ENCODE measurements at regions not wholly inside any gene's neighbourhood (a gene's known extent, or its start where the extent isn't known, plus 50 kb on each side); places are given as distances from the start of the nearest gene placed in this dataset.

DNA sequence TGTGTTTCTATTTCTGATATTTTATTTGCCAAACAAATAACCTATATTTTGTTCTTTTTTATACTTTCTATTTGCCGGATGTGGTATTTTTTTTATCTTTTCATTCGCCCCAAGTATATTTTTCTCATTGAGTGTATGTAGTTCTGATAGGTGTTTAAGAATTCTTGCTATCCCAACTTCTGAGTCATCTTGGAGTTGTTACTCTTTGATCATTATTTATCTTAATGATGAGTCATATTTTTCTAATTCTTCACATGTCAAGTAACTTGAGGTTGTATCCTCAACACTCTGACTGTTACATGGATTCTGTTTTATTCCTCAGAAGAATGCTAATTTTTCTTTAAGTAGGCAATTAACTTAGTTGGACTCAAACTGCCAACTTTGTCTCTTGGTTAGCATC lies 498.1 kb downstream of the TLE1 start:
- Histone ChIP-seq H3K27me3 (no peaks in the 10 kb centered on the region), H3K27ac (no peak overlapping the region), H3K4me3 (no peak overlapping the region), H3K4me1 (replicated peaks in 1 of 2) (no peaks in the 10 kb centered on the region), H3K36me3 (replicated peaks in 1 of 2) (no peaks in the 10 kb centered on the region), H3K9me3 (replicated peaks in 1 of 3) (no peaks in the 10 kb centered on the region)
- TF ChIP-seq CTCF (IDR thresholded peaks at IDR 0.05) (no peak), POLR2A (IDR thresholded peaks at IDR 0.05) (no peak)
- WGBS, 4 donors: 87 to 95% (median 89%) methylated on average over 2 of the region's 2 CpGs
- intact Hi-C loops (cut with DNase I): no loop called here
- no peak for DNase-seq

DNA sequence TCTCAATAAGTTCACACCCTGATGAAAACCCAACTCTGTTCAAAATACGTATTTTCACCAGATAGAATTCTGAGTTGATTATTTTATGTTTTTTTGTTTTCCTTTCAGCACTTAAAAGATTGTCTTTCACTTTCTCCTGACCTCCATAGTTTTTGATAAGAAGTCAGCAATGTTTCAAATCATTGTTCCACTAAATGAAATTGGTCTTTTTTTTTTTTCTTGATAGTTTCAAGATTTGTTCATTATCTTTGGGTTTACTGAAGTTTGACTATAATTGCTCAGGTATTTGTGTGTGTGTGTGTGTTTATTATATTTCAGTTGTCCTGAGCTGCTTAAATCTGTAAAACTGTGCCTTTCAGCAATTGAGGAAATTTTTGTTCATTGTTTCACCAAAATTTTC lies 498.7 kb downstream of the TLE1 start:
- H3K4me3 ChIP-seq: no peak overlapping the region
- no peaks in the 10 kb centered on the region for H3K4me1 ChIP-seq (replicated peaks in 1 of 2)
- intact Hi-C loops (cut with DNase I): no loop called here
- 82 to 89% (median 83%) methylated on average over 1 of the region's 1 CpG for WGBS, 4 donors
- no peak for DNase-seq
- no peak overlapping the region for H3K27ac ChIP-seq
- no peaks in the 10 kb centered on the region for H3K9me3 ChIP-seq (replicated peaks in 1 of 3)
- no peaks in the 10 kb centered on the region for H3K27me3 ChIP-seq
- no peaks in the 10 kb centered on the region for H3K36me3 ChIP-seq (replicated peaks in 1 of 2)
- TF ChIP-seq CTCF (IDR thresholded peaks at IDR 0.05) (no peak), POLR2A (IDR thresholded peaks at IDR 0.05) (no peak)

DNA sequence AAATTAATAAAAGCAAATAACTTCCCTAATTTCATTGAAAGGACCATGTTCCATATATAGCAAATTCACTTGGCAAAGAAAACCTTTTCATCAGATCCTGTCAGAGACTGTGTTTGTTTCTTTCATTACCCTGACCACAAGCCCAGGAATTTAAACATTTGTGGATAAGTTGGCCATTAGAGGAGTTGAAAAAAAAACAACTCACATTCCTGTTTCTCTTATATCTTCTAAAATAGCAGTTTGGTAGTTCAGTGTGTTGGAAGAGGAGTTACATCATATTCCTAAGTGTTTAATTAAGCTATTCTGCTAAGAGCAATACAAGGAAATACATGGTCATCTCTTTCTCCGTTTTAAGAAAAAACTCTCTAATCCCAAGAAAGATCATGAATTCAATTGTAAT lies 505.6 kb downstream of the TLE1 start:
- Histone ChIP-seq H3K27ac (no peak overlapping the region), H3K9me3 (replicated peaks in 1 of 3) (no peaks in the 10 kb centered on the region), H3K36me3 (replicated peaks in 1 of 2) (no peaks in the 10 kb centered on the region), H3K4me1 (replicated peaks in 1 of 2) (no peaks in the 10 kb centered on the region), H3K4me3 (no peak overlapping the region), H3K27me3 (no peaks in the 10 kb centered on the region)
- intact Hi-C loops (cut with DNase I): no loop called here
- TF ChIP-seq POLR2A (IDR thresholded peaks at IDR 0.05): no peak
- TF ChIP-seq CTCF (IDR thresholded peaks at IDR 0.05): no peak
- no peak for DNase-seq
- 47 to 72% (median 62%) methylated on average over 1 of the region's 1 CpG for WGBS, 4 donors

GRCh38 chr9:81182431-81182830 lies 506.9 kb downstream of the TLE1 start:
- H3K4me1 ChIP-seq (replicated peaks in 1 of 2): no peaks in the 10 kb centered on the region
- no peaks in the 10 kb centered on the region for H3K36me3 ChIP-seq (replicated peaks in 1 of 2)
- 73 to 94% (median 75%) methylated on average over 1 of the region's 1 CpG for WGBS, 4 donors
- no peak overlapping the region for H3K27ac ChIP-seq
- intact Hi-C loops (cut with DNase I): no loop called here
- no peak for DNase-seq
- no peaks in the 10 kb centered on the region for H3K27me3 ChIP-seq
- TF ChIP-seq POLR2A (IDR thresholded peaks at IDR 0.05): no peak
- TF ChIP-seq CTCF (IDR thresholded peaks at IDR 0.05): no peak
- H3K4me3 ChIP-seq: no peak overlapping the region
- H3K9me3 ChIP-seq (replicated peaks in 1 of 3): no peaks in the 10 kb centered on the region

Data from adrenal gland (tissue), 9 donors.